COLO668 (cell line): ENCODE measurements at regions not wholly inside any gene's neighbourhood (a gene's known extent, or its start where the extent isn't known, plus 50 kb on each side); places are given as distances from the start of the nearest gene placed in this dataset.
"Not testable (repeated sequence)": the region's sequence is repeated elsewhere in the genome, so short reads cannot be mapped to it uniquely, and the experiment has no call there.

Experiments
- DNase-seq: peaks from one replicate; lab custom pipeline; 2025; ENCODE audit not compliant: unreplicated experiment; lab: John Stamatoyannopoulos, UW

DNA sequence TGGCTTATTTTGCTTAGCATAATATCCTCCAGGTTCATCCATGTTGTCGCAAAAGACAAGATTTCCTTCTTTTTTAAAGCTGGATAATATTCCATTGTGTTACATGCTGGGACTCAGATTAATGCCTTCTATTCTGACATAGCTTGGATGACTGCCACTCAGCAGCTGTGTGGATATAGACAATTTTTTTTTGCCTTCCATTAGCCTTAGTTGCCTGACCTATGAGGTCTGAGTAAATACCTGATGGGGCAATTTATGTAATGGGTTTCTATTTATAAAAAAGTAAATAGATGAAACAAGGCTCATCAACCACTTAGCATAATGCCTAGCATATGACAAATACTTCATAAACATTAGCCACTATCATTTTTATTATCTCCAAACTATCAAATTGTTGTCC lies 515.4 kb downstream of the ZNF674 start:
- DNase-seq: peak; percentile 27

DNA sequence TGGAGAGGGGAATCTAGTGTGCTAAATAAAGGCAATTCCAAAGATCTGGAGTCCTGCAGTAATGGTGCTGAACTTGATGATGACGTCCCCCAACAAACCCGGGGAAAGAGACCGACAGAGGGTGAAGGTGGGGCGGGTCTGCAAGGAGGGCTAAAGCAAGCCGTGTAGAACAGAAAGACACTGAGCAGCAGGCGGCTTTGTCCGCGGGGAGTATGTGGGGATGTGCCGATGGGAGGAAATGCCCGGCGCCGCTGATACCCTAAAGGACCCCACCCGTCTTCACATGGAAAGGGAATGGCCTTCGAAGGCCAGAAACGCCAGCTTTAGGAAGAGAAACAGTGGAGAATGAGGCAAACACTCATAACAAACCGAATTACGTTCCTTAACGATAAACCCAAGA lies 528.9 kb downstream of the ZNF674 start:
- DNase-seq: no peak

DNA sequence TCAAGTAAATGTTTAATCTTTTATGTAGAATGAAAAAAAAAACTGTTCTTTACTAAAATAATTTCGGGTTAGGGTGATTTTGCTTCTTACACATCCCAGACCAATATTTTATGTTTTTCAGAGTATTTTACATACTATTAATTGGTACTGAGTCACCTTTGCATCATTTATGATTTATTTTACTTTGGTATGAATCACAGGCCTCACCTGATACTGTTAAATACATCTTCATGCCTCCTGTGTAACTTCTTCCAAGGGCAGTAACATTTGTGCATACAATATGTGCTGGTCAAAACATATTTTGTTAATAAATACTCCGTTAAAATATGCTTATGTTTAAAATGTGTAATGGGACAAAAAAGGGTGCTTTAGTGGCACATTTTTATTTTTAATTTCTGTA lies 529.6 kb downstream of the ZNF674 start:
- DNase-seq: no peak

DNA sequence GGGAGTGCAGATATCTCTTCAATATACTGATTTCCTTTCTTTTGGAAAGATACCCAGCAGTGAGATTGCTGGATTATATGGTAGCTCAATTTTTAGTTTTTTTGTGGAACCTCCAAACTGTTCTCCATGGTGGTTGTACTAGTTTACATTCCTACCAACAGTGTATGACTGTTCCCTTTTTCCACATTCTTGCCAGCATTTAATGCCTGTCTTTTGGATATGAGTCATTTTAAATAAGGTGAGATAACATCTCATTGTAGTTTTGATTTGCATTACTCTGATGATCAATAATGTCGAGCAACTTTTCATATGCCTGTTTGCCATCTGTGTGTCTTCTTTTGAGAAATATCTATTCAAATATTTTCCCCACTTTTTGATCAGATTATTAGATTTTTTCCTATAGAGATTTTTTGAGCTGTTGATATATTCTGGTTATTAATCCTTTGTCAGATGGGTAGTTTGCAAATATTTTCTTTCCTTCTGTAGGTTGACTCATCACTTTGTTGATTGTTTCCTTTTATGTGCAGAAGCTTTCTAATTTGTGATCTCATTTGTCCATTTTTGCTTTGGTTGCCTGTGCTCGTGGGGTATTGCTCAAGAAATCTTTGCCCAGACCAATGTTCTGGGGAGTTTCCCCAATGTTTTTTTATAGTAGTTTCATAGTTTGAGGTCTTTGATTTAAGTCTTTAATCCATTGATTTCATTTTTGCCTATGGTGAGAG lies 552.7 kb downstream of the ZNF674 start:
- no peak for DNase-seq

DNA sequence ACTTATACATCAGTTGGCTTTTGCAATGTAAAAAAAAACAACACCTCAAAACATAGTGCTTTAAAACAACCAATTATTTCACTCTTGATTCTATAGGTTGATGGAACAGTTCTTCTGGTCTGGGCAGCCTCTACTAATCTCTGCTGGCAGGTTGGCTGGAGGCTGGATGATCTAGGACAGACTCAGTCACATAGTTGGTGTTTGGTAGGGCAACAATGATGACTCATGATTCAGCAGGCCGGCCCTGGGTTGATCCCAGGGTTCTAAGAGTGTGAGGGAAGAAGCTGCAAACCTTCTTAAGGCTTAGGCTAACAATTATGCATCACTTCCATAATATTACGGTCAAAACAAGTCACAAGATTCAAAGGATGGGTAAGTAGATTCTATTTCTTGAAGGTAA lies 558.2 kb downstream of the ZNF674 start:
- DNase-seq: no peak

DNA sequence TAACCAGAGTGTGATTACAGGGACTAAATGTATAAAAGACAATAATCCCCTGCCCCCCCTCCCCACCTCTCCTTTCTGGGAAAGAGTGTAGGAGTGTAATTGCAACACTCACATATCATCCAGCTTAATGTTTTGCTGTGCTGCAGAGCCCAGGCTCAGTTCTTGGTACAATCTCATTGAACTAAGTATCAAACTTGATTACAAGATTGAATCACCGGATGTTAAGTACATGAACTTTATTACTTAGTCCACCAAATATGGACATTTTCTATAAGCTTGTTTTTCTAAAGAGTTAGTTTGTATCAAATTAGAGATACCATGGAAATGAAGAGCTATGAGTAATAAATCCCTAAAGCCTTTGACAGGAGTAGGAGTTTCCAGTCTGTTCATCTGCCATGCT lies 559.1 kb downstream of the ZNF674 start:
- no peak for DNase-seq

DNA sequence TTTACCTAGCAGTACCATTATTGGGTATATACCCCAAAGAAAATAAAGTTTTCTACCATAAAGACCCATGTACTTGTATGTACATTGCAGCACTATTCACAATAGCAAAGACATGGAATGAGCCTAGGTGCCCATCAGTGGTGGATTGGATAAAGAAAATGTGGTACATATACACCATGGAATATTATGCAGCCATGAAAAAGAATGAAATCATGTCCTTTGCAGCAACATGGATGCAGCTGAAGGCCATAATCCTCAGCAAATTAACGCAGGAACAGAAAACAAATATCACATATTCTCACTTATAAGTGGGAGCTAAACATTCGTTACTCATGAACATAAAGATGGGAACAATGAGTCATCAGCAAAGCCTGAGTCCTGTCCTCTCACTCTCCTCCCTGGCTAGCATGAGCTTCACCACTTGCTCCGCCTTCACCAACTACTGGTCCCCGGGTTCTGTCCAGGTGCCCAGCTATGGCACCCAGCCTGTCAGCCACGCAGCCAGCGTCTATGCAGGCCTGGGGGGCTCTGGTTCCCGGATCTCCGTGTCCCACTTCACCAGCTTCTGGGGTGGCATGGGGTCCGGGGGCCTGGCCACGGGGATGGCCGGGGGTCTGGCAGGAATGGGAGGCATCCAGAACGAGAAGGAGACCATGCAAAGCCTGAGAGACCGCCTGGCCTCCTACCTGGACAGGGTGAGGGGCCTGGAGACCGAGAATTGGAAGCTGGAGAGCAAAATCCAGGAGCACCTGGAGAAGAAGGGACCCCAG lies 562.1 kb downstream of the ZNF674 start:
- DNase-seq: not testable (repeated sequence)

DNA sequence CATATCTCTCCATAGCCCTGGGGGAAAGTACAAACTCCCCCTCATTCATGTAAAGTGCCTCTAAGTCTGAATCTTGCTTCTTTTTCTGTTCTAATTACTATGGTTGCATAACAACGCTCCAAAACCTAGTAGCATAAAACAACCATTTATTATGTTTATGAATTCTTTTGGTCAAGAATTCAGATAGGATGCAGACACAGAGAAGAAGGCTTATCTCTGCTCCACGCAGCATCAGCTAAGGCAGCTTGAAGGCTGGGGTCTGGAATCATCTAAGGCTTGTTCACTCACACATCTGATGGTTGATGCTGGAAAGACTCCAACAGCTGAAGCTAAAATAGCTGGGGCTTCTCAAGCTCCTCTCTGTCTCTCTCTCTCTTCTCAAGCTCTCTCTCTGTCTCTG lies 564.5 kb downstream of the ZNF674 start:
- DNase-seq: no peak

DNA sequence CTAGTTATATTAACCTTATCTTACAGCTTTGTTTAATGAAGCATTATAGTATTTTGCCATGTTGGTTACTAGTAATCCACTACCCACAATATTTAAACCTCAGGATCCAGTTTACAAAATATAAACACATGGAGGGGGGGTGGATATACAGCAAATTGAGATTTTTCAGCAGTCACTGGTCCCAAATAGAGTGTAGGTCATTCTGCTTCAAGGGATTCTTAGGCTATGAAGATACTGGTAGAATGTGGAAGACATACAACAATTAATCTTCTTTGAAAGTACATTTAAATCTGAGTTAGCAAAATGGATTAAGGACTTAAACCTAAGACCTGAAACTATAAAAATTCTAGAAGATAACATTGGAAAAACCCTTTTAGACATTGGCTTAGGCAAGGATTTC lies 569.6 kb downstream of the ZNF674 start:
- no peak for DNase-seq

DNA sequence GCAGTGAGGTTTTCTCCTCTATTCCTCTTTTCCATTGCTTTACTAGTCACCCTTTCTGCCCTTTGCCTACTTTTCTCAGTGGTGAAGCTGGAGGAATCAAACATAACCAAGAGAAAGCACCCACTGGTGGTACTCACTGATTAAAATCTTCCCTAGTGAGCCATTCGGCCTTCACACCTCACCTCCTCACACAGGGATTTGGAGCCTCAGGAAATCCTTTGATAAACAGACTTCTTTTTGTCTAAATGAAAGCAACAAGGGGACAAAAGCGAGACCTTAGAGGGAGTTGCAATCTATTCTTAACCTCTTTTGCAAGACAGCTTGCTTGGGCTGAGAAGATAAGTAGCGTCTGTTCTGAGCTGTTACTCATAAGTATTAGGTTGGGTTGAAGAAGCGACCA lies 572.6 kb downstream of the ZNF674 start:
- no peak for DNase-seq

DNA sequence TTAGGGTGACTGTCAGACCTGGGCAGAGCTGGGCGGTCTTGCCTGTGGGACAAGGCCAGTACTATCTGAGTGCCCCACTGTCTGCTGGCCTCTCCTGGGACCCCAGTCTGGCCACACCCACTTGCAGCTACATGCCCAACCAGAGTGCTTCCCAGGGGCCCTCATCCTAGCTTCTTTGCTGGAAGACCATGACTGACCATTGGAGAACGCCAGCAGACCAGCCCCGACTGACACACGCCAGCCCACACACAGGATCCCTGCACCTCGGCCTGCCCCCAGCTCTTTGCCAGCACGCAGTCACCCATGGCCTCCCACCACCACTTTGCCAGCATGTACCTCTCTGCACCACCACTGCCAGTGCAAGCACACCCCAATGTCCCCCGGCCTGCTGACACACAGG lies 585.7 kb downstream of the ZNF674 start:
- no peak for DNase-seq

DNA sequence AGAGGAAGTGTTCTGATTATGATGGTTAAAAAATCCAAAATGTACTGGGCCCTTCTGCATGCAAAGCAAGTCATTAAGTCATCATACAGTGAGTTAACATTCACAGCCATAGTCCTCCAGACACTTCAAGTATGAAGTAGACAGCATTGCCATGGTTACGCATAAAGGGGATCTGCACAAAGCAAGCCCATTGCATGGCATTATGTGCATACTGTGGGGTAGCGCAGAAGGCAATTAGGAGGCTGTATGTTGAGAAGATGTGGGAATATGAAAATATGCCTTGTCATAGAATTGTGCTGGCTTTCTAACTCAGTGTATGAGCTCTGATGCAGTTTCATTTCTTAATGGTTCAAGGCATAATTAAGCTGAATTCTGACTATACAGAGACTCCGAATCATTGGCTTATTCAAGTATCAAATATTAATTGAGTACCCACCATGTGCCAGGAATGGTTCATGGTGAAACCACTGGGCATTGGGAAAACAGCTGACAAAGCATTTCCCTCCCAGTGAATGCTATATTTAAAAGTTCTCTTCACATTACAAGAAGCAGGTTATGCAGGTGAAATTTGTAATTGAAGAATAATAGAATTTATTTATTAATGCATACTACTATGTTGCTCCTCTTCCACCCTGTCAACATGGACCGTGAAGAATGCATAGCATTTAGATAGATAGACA lies 588.9 kb downstream of the ZNF674 start:
- no peak for DNase-seq

DNA sequence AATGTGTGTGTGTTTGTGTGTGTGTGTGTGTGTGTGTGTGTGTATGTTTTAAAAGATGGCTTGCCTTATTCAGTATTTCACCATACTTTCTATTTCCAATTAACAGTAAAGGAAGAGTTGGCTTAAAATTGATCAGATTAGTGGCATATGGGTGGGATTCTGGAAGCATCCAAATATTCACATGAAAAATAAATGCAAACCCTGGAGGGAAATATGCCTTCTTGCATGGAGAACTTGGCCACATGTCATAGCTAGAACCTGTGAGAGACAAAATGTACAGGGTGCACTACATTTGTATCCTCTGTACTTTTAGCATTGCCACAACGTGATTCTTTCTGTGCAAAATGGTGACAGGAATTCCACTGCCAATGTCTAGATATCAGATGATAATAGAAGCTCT lies 589.6 kb downstream of the ZNF674 start:
- no peak for DNase-seq

DNA sequence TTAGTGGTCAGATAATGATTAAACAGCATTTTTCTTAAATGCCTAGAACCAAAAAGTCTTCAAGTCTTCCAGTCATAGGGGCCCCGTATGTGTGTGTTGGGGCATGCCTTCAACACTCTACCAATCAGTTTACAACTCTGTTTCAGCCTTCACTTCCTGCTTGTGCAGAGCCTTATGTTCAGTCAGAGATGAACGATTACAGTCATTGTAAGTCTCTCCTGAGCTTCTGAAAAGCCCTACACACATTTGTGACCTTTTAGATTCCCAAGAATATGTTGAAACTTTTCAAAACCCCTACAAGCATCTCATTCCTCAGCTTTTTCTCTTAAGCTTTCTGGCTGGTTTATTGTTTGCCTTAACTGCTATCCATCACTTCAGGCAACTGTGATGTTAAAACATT lies 591.2 kb downstream of the ZNF674 start:
- DNase-seq: no peak

DNA sequence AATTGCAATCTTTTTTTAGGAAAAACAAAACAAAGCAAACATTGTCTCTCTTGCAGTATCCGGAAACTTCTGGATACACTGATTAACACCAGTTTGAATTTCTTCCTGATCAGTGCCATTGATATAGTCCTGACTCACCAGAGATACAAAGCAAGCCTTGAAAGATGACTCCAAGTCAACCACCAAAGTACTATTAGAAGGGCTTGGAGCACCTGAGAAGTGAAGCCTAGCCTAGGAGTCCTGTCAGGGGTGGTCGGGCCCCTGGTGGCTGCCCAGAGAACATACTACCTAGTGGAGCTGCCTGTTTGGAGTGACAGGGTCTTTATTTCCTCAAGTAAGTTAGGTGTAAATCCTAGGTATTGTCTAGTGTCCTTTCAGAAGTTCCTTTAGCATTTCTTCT lies 593.2 kb downstream of the ZNF674 start:
- no peak for DNase-seq

DNA sequence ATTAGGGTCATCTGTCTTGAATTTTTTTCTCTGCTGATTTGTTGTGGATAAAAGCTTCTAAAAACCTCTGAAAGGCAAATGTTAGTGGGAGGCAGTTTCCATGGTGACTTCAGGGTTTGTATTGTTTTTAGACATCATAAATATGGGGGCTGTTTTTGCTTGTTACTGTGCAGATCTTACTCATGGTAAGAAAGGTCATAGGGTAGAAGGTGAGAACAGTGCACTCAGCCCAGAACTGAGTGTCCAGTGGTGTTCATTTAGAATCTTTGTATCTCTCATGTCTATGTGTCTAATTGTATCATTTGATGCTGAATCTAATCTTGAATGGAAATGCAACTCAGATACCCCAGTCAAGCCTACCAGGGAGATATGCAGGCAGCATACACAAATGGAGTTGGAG lies 609.8 kb downstream of the ZNF674 start:
- no peak for DNase-seq

DNA sequence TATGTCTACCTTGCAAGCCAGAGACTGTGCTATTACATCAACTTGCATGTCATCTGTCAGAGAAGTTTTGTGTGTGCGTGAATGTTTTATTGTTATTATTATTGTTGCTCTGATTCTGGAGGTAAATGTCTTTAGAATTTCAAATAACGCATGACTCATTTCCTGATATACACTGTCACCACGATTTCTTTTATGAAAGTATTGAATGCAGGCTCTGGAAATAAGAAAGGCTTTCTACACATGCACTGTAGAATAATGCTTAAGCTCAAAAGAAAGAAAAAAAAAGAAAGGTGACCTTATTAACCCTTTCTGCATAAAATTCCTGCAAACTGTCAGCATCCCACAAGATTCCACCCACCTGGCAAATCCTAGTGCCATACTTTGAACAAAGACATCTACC lies 632.9 kb downstream of the ZNF674 start:
- DNase-seq: no peak

DNA sequence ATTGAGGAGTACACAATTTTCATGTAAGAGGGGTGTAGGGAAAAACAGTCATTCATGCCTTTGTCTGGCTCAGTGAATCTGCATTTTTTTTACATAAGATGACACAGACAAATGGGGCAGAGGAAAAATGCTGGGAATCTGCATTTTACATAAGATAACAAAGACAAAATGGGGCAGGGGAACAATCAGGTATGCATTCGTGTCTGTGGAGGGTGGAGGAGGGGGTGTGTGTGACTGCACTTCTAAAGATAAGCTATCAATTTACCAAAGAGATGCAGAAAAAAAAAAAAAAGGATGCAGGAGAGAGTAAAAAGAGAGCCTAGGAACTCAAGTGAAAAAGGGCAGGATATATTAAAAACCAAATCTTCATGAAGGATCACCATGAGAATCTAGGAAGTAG lies 637.4 kb downstream of the ZNF674 start:
- DNase-seq: no peak

DNA sequence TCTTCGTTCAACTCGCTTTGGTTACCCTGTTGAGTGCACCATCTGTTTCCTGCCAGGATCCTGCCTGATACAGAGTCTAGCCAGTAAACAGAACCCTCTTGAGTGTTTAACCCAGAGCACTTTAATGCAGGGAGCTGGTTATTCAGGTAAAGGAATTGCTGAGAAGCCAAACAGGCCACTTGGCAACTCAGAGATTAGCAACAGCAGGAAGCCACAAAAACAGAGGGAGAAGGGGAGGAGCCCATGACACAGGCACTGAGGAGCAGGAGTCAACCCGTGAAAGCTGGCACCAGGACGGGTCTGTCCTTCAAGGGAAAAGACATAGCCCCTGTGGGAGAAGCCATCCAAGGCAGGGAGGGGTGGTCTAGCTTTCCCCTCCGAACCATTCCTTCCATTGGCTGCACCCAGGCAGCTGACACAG lies 641.4 kb downstream of the ZNF674 start:
- DNase-seq: no peak

DNA sequence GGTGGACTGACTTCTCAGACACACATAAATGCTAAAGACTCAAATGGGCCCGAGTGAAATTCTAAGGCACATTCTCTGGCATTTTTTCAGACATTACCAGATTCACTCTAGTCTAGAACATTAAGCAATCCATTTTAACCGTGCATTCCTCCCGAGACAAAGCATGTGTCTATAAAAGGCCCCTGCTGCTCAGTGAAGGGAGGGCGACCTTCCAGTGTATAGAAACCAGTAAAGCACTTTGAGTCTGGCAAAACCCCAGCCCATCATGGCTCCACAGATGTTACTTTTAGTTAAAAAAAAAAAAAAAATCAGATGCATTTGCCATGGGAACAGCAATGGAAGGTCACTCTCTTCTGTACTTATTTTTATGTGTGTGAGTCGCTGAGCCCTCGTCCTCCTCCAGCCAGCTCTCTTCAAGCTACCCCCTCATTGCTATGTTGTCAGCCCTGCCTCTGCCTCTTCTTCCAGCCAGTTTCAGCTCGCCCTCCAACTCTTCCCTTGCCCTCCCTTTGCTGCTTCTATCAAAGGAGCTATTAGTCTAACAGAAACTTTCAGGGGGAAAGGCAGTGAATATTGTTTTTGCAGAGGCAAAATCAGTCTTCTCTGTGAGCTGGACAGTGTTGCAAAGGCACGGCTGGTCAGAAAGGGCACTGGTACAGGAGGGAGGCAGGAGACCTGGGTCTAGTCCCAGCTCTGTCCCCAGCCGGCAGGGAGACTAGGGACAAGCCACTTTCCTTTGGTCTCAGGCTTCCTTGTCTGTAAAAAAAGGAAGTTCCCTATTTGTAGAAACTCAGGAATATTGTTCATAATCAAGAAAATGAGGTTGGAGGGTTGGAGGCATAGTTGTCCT lies 644.2 kb downstream of the ZNF674 start:
- DNase-seq: no peak
